HepG2 (cell line): ENCODE measurements at regions not wholly inside any gene's neighbourhood (a gene's known extent, or its start where the extent isn't known, plus 50 kb on each side); places are given as distances from the start of the nearest gene placed in this dataset.
A peak's percentile ranks its signal among the peaks of the same experiment; 100 is the strongest.

Experiments used
- ATAC-seq: fragments of 200-7000 bp; cut with Tn5 transposase; 3 replicates; pipeline ENCODE4 v1.9.1; 2020; ENCODE audit warnings: mild to moderate bottlenecking, moderate library complexity
- BruUV-seq: library from RNA; stranded (reverse); fragments of 400-500 nt; replicated peaks from 2 replicates; lab custom pipeline; 2021; lab: Mats Ljungman, UMichigan
- CTCF ChIA-PET: fragments of 300-600 bp; formaldehyde crosslinking; extraction: SDS; loops from one replicate; lab custom pipeline; 2021; ENCODE audit warnings: low total read pairs, inconsistent platforms, low intra/inter-chr PET ratio; lab: Yijun Ruan, JAX
- POLR2A ChIA-PET: fragments of 350-600 bp; sonication (Branson Sonifier 250); formaldehyde crosslinking; loops from one replicate; lab custom pipeline; 2020; ENCODE audit warnings: antibody characterized with exemption, inconsistent platforms; lab: Yijun Ruan, JAX
- DNase-seq: peaks from one replicate; pipeline ENCODE4 v3.0.0-alpha.2; 2015; ENCODE audit warnings: low spot score
- FAIRE-seq: peaks from 3 replicates; lab custom pipeline; 2011; peaks lifted over from hg19 to GRCh38; lab: Jason Lieb, UNC
- H2AFZ ChIP-seq: one replicate; pipeline ENCODE4 v1.6.1; 2011; ENCODE audit warnings: low read length, inconsistent platforms
- H3K27ac ChIP-seq: fragments of 300-600 bp; 3 replicates; pipeline ENCODE4 v1.8.0; 2011; ENCODE audit warnings: mixed run types, mild to moderate bottlenecking, mixed read lengths, low read length, inconsistent platforms; ENCODE audit not compliant: insufficient read depth; ENCODE audit errors: extremely low read length
- H3K27me3 ChIP-seq, 2 experiments: fragments of 200-600 bp in 1 of 2; 2 replicates in 1 of 2; 3 replicates in 1 of 2; pipeline versions ENCODE4 v1.6.0 to v1.8.0; 2011; ENCODE audit warnings: low read length in 2 of 2, mild to moderate bottlenecking in 2 of 2, moderate library complexity in 2 of 2, inconsistent platforms in 1 of 2; ENCODE audit not compliant: insufficient read depth in 2 of 2, control insufficient read depth in 1 of 2
- H3K36me3 ChIP-seq, 2 experiments: fragments of 200-600 bp in 1 of 2; replicated peaks in 1 of 2; 2 replicates in 1 of 2; 3 replicates in 1 of 2; pipeline versions ENCODE4 v1.5.1 to v1.8.0; 2011; ENCODE audit warnings: low read length in 2 of 2, inconsistent platforms in 1 of 2; ENCODE audit not compliant: insufficient read depth in 2 of 2, control insufficient read depth in 1 of 2
- H3K4me1 ChIP-seq: 2 replicates; pipeline ENCODE4 v1.5.1; 2012; ENCODE audit warnings: low read length, inconsistent platforms; ENCODE audit not compliant: insufficient read depth
- H3K4me2 ChIP-seq: 2 replicates; pipeline ENCODE4 v1.6.0; 2011; ENCODE audit warnings: low read depth, low read length, inconsistent platforms
- H3K4me3 ChIP-seq, 3 experiments: fragments of 200-600 bp in 1 of 3; sonication (generic), shearing (Covaris generic) in 1 of 3; replicated peaks in 1 of 3; 2 replicates each; pipeline ENCODE4 v1.5.1; 2011 to 2016; ENCODE audit warnings: low read length in 3 of 3, inconsistent platforms in 2 of 3, low read depth in 2 of 3, mild to moderate bottlenecking in 2 of 3, control low read depth in 1 of 3, mixed read lengths in 1 of 3; ENCODE audit not compliant: insufficient read depth in 1 of 3
- H3K79me2 ChIP-seq: one replicate; pipeline ENCODE4 v1.6.1; 2011; ENCODE audit warnings: low read length, inconsistent platforms; ENCODE audit not compliant: insufficient read depth
- H3K9ac ChIP-seq: 2 replicates; pipeline ENCODE4 v1.6.0; 2011; ENCODE audit warnings: mild to moderate bottlenecking, low read depth, low read length, inconsistent platforms; ENCODE audit not compliant: insufficient read depth
- H3K9me3 ChIP-seq: 2 replicates; pipeline ENCODE4 v1.5.1; 2012; ENCODE audit warnings: mild to moderate bottlenecking, low read length
- H4K20me1 ChIP-seq: 2 replicates; pipeline ENCODE4 v1.6.0; 2011; ENCODE audit warnings: inconsistent platforms, mild to moderate bottlenecking, low read length, moderate library complexity; ENCODE audit not compliant: insufficient read depth
- CTCF ChIP-seq: sonication (generic); formaldehyde crosslinking; IDR thresholded peaks from 2 replicates; pipeline ENCODE4 v1.5.0; 2020; ENCODE audit warnings: mild to moderate bottlenecking, missing genetic modification reagents, moderate library complexity
- FOSL2 ChIP-seq: sonication (generic); formaldehyde crosslinking; IDR thresholded peaks from 2 replicates; pipeline ENCODE4 v1.4.0; 2020; ENCODE audit warnings: missing genetic modification reagents
- KLF15 ChIP-seq: sonication (generic); formaldehyde crosslinking; IDR thresholded peaks from 2 replicates; pipeline ENCODE4 v1.8.1; 2023; ENCODE audit warnings: borderline replicate concordance, mild to moderate bottlenecking, inconsistent platforms, missing genetic modification reagents, mixed read lengths
- NR2C2 ChIP-seq: sonication (generic); formaldehyde crosslinking; IDR thresholded peaks from 2 replicates; pipeline ENCODE4 v1.4.0; 2020; ENCODE audit warnings: missing genetic modification reagents, mild to moderate bottlenecking, moderate library complexity, borderline replicate concordance
- SAFB2 ChIP-seq: sonication (generic); formaldehyde crosslinking; IDR thresholded peaks from 2 replicates; pipeline ENCODE4 v1.5.1; 2020; ENCODE audit warnings: missing genetic modification reagents, low read depth, mild to moderate bottlenecking, borderline replicate concordance
- SMAD1 ChIP-seq: sonication (generic); formaldehyde crosslinking; IDR thresholded peaks from 2 replicates; pipeline ENCODE4 v1.4.0; 2020; ENCODE audit warnings: missing genetic modification reagents, low read depth, mild to moderate bottlenecking, borderline replicate concordance
- SP4 ChIP-seq: sonication (generic); formaldehyde crosslinking; IDR thresholded peaks from 2 replicates; pipeline ENCODE4 v1.8.1; 2023; ENCODE audit warnings: mild to moderate bottlenecking, missing genetic modification reagents
- TFDP2 ChIP-seq: sonication (generic); formaldehyde crosslinking; IDR thresholded peaks from 2 replicates; pipeline ENCODE4 v1.4.0; 2020; ENCODE audit warnings: missing genetic modification reagents
- ZFP82 ChIP-seq: sonication (generic); formaldehyde crosslinking; IDR thresholded peaks from 2 replicates; pipeline ENCODE4 v1.5.1; 2020; ENCODE audit warnings: mild to moderate bottlenecking, missing genetic modification reagents, borderline replicate concordance
- ZMAT3 ChIP-seq: sonication (generic); formaldehyde crosslinking; conservative IDR thresholded peaks from 2 replicates; pipeline ENCODE4 v1.7.0; 2021; ENCODE audit warnings: missing genetic modification reagents
- ZNF501 ChIP-seq: sonication (generic); formaldehyde crosslinking; IDR thresholded peaks from 2 replicates; pipeline ENCODE4 v1.5.1; 2020; ENCODE audit warnings: mild to moderate bottlenecking, moderate library complexity, missing genetic modification reagents
- ZNF556 ChIP-seq: sonication (generic); formaldehyde crosslinking; IDR thresholded peaks from 2 replicates; pipeline ENCODE4 v1.4.0; 2020; ENCODE audit warnings: mild to moderate bottlenecking, missing genetic modification reagents, borderline replicate concordance
- ZNF776 ChIP-seq: sonication (generic); formaldehyde crosslinking; IDR thresholded peaks from 2 replicates; pipeline ENCODE4 v1.4.0; 2020; ENCODE audit warnings: mild to moderate bottlenecking, missing genetic modification reagents
- ZNF777 ChIP-seq: sonication (generic); formaldehyde crosslinking; IDR thresholded peaks from 2 replicates; pipeline ENCODE4 v1.4.0; 2020; ENCODE audit warnings: missing genetic modification reagents
- WGBS: methylation state at CpG from one replicate; pipeline ENCODE4 v1.1.6; 2017; ENCODE audit warnings: low lambda C conversion rate; 5-methylcytosine and 5-hydroxymethylcytosine counted together
- in situ Hi-C: cut with HindIII; loops from 2 replicates; pipeline ENCODE4 v1.10.0; 2017; ENCODE audit warnings: low pct_unique_long_range_greater_than_20kb; ENCODE audit not compliant: extremely low pct_ligation_motif_present
- intact Hi-C: fragments of 100-400 bp; cut with micrococcal nuclease; formaldehyde crosslinking; loops from one replicate; pipeline ENCODE4 v1.10.0; 2022; ENCODE audit not compliant: unreplicated experiment

- in situ Hi-C loops = no loop called here
Measured at GRCh38 chrY:12359867-12360266, 341.2 kb upstream of the USP9Y start.

GRCh38 chrY:12360496-12360895 lies 340.5 kb upstream of the USP9Y start:
- Histone ChIP-seq H3K36me3 (no peaks in the 10 kb centered on the region), H3K9ac (no peak overlapping the region), H3K27ac (no peak overlapping the region), H3K9me3 (no peaks in the 10 kb centered on the region), H3K4me2 (no peak overlapping the region), H3K4me3 (no peak overlapping the region), H3K4me1 (peaks cover 5% of the 10 kb centered on the region; the same call in 1 of the 2 replicates), H4K20me1 (no peaks in the 10 kb centered on the region), H3K79me2 (no peaks in the 10 kb centered on the region), H2AFZ (no peak overlapping the region), H3K27me3 (no peaks in the 10 kb centered on the region)
- ChIA-PET CTCF (no interaction called here), POLR2A (no interaction called here)
- 98% methylated on average over 7 of the region's 9 CpGs for WGBS
- in situ Hi-C loops (no loop called here), intact Hi-C loops (no loop called here)
- BruUV-seq = no TSS peak
- ATAC-seq (no peak), FAIRE-seq (no peak), DNase-seq (no peak)
- TF ChIP-seq TFDP2 (CRISPR knock-in tag) = no peak
- no peak for TF ChIP-seq NR2C2 (CRISPR knock-in tag)
- no peak for TF ChIP-seq FOSL2
- no peak for TF ChIP-seq KLF15
- no peak for TF ChIP-seq SAFB2 (CRISPR knock-in tag)
- no peak for TF ChIP-seq ZNF776 (CRISPR knock-in tag)
- no peak for TF ChIP-seq ZFP82 (CRISPR knock-in tag)
- TF ChIP-seq ZNF501 = no peak
- TF ChIP-seq ZNF556 (CRISPR knock-in tag) = no peak
- no peak for TF ChIP-seq SMAD1
- no peak for TF ChIP-seq ZNF777 (CRISPR knock-in tag)
- no peak for TF ChIP-seq SP4 (CRISPR knock-in tag)

More at GRCh38 chrY:12359867-12360266, 341.2 kb upstream of the USP9Y start:
- Histone ChIP-seq H3K79me2 (no peaks in the 10 kb centered on the region), H3K27ac (no peak overlapping the region), H3K27me3 (no peaks in the 10 kb centered on the region), H3K4me2 (no peak overlapping the region), H3K4me1 (no peaks in the 10 kb centered on the region), H2AFZ (no peak overlapping the region), H4K20me1 (no peaks in the 10 kb centered on the region), H3K9ac (no peak overlapping the region), H3K36me3 (no peaks in the 10 kb centered on the region), H3K9me3 (no peaks in the 10 kb centered on the region), H3K4me3 (no peak overlapping the region)
- CTCF ChIA-PET = no interaction called here
- POLR2A ChIA-PET = no interaction called here
- intact Hi-C loops = no loop called here
- WGBS = 60% methylated on average over 1 of the region's 9 CpGs
- ATAC-seq (peak; percentile 89), FAIRE-seq (no peak), DNase-seq (peak; percentile 13)
- TF ChIP-seq ZMAT3 (CRISPR knock-in tag) (no peak), CTCF (peak; percentile 33)
- no TSS peak for BruUV-seq
